ENCODE measurements at regions not wholly inside any gene's neighbourhood (a gene's known extent, or its start where the extent isn't known, plus 50 kb on each side); places are given as distances from the start of the nearest gene placed in this dataset.

- DNase-seq, result no peak
Measured at GRCh38 chr4:144903953-144904711, 193.9 kb downstream of the ANAPC10 start.

GRCh38 chr4:144905286-144905685, 192.7 kb downstream of the ANAPC10 start:
- no peak for DNase-seq

- no peak for DNase-seq
Measured at GRCh38 chr4:144906181-144906925, 191.6 kb downstream of the ANAPC10 start.

GRCh38 chr4:144910723-144911122, 187.3 kb downstream of the ANAPC10 start:
- DNase-seq, result no peak

Measured in NCI-H526 (cell line).